DMS53 (cell line): ENCODE measurements at regions not wholly inside any gene's neighbourhood (a gene's known extent, or its start where the extent isn't known, plus 50 kb on each side); places are given as distances from the start of the nearest gene placed in this dataset.
"Not testable (repeated sequence)": the region's sequence is repeated elsewhere in the genome, so short reads cannot be mapped to it uniquely, and the experiment has no call there.

Experiments
- DNase-seq: peaks from one replicate; lab custom pipeline; 2025; lab: John Stamatoyannopoulos, UW

DNA sequence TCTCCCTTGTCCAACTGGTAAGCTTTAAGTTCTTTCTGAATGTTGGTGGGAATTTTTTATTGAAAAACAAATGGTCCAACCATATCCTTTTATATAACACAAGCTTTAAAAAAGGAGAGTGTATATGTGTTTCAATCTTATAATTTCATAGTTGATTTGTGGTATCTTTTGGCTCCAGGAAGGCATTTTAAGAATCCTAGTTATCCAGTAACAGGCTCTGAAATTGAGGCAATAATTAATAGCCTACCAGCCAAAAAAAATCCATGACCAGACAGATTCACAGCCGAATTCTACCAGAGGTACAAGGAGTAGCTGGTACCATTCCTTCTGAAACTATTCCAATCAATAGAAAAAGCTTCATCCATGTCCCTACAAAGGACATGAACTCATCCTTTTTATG is 141.6 kb downstream of the FZD1 start:
- DNase-seq = not testable (repeated sequence)

DNA sequence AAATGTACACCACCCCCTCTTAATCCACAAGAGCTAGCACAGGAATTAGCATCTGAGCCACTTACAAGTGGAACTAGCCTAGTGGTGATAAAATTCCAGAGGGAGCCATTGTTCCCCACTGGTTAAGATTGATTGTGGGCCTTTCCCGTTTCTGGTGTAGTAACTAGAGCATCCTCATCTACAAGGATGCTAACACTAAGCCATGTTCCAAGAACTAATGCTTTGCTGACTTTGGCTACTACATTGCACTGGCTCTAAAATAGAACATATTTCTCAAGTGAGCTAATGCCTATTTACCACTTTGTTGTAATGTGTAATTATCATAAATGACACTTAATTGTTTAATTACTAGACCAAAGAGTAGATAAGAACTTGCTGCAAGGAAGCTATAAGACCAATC is 143.7 kb downstream of the FZD1 start:
- no peak for DNase-seq

DNA sequence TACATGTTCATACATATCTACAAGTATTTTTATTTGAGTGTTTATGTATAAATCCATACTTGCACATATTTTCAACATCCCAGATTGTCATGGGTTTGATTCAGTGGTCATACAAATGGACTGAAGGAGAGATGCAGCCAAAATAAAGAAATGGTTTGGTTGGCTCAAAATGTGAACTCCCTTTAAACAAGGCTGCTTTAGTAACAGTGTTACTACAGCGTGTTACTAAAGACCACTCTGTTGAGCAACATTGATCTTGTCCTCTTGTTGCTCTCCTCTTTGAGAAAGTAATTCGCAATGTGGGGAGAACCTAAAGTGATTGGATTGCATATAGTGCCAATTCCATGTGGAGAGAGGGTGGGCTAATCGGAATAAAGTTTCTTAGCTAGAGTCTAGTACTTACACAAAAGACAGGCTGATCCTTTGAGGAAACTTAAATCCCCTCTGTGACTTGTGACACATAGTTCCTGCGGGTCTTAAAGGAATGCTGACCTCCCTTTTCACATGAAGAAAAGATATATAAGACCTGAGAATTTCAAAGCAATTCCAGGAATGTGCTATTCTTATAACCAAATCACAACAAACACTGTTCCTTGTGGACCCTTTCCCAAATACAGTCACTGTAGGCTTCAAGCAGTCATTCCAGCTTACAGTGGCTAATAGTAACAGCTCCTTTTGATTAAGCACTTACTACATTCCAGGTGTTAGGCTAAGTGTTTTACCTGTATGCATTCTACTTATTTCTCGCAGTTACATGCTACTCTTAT is 144.3 kb downstream of the FZD1 start:
- no peak for DNase-seq

DNA sequence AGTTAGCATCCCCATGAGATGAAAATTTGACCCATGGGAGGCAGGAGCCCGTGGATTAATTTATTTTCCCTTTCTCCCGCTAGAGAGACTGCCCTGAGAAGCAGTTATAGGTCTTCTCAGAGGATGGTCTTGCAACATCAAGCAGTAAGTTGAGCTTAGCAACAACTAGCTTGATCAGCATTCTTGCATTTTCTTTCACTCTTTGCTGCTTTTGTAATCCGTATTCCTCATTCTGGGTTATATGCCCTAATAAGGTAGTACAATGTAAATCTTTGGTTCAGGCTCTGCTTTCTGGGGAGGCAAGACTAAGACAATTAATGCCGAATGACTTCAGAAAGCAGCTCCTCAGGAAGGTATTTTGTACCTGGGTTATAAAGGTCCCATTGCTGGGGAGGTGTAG is 146.8 kb downstream of the FZD1 start:
- DNase-seq = no peak

DNA sequence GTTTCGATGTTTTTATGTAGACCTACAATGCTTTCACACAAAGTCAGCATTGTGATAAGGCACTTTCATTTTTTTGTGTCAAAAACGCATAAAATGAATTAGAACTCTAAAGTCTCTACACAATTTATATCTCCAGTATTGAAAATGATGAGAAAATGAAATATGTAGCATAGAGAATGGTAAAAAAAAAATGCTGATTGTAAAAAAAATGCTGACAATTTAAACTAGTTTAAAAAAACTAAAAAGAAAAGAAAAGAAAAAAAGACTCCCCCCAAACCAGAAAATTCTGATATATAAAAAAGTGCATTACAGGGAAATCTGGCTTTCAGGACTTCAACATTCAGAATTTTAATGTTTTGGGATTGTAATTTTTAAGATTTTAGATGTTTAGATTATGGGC is 148.1 kb downstream of the FZD1 start:
- DNase-seq = no peak

DNA sequence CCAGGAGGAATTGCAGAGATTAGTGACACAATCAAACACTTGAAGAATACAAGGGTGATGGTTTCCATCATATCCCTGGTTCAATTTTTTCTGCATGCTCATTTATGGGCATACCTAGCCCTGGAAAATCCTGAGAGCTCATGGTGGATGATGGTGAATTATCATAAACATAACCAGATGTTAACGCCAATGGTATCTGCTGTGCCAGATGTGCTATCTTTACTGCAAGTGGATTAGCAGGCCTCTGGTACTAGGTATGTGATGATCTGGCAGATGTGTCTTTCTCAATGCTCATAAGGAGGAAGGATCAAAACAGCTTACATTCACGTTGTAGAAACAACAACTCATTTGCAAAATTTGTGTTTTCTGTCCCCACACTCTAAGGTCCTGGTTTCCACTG is 150.5 kb downstream of the FZD1 start:
- DNase-seq = no peak

DNA sequence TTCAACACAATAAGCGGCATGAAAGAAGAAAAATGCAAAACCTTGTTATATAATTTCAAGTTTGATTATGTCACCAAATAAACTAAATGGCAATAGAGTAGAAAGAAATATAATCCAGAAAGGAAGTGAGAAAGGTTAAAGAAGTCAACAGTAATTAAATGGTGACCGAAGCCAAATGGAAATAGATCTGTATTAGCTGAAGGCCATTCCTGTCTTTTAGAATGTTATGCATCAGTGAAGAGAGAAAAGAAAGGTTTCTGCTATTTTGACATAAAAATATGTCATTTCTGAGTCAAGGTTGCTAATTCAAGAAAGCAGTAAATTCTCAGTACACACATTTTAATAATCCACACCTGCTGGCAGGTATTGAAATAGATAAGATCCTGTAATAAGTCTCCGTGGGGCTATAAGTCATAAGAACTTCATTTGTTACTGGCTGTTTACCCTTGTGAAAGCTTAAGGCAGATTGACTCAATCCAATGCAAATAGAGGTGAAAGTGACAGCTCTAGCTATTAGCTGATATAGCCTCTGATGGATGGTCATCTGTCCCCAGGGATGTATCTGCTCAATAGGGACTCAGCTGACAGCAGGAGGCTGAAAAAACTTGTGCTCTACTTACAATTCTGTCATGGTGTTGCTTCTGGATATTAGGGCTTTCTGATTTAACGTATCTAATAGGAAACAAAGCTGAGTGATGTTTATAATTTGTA is 152.1 kb downstream of the FZD1 start:
- peak; percentile 65 for DNase-seq

DNA sequence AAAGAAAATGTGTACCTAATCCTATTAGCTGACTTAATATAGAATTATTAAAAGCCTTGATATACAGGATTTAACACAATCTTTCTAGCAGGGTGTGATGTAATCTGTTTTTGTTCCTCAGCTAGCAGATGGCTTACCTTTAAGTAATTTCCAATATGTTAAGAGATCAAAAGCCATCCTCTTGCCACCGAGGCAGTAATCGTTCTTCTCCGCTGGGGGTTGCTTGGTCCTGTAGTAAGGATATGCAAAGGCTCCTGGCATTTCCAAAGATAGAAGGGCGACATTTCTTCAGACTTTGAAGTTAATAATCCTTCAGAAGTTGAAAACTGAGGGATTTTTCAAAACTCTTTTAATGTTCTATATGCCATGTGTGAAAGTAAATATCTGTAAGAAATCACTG is 156.4 kb downstream of the FZD1 start:
- DNase-seq = no peak

DNA sequence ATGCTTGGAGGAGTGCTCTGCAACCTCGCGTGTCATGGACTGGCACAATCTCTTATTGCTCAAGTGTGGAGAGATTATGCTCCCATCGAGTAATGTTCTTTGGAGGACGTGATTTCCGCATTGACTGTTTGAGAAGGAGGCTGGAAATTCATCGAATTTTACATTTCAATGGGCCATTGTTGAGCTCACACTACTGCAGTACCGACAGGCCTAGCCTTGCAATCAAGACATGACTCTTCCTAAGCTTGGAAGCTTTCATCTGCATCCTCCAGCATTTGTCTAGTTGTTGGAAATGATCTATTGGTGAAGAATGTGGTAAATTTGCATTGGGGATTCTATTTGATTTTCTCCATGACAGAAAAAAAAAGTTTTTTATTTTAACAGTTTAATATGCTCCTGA is 156.8 kb downstream of the FZD1 start:
- DNase-seq = no peak

DNA sequence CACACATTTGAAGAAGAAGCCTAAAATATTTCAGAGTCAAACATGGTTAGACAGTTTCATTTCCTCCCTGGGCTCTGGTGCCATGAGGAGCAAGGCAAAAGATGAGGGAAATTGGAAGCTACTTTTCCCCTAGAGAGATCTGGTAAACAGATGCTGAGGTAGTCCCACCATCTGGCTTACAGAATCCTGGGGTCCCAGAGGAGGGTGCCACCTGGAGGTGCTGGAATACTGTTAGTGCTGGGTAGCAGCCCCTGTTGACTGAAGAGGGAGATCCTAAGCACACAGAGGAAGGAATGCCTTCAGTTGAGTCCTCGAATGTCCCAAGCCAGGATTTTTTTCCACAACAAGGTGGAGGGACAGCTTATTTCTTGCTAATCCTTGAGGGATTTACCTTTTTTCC is 160.1 kb downstream of the FZD1 start:
- DNase-seq = no peak

DNA sequence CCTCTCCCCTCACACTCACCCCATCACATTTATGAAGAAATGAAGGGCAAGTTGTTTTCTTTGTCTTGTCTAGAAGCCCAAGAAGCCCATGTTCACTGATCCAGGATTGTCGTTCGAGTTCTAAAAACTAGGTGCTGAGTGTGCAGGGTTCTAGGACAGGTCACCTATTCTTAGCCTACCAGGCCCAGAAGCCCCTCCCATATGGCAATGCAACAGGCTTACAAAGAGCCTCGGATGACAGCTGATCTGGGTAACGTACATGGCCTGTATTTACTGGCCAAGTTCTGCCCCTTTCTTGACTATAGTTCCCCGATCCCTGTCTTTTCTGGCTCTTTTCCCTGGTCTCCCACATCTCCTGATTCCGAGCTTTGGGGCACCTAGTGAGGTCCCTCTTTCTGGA is 160.9 kb downstream of the FZD1 start:
- no peak for DNase-seq

DNA sequence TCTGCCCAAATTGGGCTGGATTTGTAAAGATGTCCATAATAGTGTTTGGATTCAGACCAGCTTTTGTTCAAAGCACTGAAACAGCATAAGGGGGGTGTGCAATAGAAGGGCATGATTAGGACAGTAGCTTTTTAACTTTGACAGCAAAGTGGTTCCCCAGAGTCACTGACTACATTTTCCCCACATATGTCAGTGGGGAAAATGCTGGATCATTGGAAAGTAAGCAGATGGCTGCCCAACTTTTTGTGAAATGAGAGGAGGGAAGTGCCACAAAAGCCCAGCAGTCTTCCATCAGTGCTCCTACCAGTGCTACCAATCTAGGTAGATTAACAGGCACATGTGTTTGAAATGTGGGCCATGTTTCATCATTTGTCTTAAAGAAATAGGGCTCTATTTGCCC is 162.8 kb downstream of the FZD1 start:
- no peak for DNase-seq

DNA sequence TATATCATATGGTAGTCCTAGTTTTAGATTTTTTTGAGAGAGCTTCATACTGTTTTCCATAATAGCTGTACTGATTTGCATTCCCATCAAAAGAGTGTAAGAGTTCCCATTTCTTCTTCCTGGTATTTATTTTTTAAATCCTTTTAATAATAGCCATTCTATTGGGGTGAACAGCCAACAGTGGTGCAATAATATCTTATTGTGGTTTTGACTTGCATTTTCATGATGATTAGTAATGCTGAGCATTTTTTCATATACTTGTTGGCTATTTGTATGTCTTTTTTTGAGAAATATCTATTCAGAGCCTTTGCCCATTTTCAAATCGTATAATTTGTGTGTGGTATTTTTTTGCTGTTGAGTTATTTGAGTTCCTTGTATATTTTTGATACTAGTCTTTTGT is 167.4 kb downstream of the FZD1 start:
- no peak for DNase-seq

DNA sequence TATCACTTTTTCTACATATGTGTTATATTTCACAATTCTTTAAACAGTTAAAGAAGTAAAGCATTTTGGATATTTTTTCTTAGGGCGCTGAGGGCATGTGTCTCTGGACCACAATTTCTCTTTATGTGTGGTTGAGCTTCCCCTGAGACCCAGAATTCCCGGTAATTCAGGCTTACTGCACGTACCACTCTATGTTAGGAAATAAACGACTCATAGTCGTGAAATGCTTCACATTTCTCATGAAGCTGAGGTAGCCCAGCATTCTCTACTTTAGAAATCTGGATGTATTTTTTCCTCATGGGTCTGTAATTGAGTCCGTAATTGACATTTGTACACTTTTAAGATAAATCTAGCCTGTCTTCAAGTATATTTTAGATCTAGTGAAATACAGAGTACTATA is 170.6 kb downstream of the FZD1 start:
- no peak for DNase-seq

DNA sequence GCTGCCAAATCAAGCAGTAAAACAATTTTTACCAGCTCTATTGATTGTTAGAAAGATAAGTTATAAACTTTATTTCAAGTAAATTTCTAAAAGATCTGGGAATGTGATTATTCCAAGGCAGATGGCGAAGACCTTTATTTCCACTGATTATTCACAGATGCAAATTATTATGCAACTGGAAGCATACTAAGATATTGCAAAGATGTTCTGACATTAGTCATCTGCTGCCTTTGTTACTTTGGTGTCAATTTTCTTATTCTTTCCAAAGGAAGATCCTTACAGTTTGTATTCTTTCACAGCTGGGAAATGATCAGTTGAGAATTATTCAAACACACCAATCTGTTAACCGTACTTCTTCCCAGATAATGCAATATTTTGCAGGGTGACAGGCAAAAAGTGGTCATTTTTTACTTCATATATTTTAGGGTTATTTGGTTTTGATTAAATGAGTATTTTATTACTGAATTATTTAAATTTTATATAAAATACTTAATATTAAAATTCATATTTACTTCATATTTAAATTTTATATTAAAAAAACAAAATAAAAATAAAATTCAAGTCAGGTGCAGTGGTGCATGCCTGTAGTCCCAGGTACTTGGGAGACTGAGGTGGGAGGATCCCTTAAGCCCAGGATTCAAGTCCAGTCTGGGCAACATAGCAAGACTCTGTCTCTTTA is 171.3 kb downstream of the FZD1 start:
- no peak for DNase-seq

DNA sequence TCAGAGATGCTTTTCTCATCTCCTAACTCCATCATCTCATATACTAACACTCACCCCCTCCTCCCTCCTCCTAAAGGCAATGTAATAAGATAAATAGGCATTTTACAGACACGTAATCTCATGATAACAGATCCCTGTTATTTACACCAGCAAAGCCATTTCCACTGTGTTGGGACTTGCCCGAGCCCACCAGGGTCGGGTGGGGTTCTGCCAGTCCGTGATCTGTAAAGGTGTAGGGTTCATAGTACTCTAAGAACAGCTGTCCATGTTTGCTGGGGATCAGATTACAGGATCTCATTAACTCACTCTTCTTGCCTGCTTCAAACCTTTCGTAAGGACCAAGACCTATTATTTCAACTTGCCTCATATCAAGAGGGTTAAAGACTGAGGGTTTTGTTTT is 172.4 kb downstream of the FZD1 start:
- peak; percentile 83 for DNase-seq

DNA sequence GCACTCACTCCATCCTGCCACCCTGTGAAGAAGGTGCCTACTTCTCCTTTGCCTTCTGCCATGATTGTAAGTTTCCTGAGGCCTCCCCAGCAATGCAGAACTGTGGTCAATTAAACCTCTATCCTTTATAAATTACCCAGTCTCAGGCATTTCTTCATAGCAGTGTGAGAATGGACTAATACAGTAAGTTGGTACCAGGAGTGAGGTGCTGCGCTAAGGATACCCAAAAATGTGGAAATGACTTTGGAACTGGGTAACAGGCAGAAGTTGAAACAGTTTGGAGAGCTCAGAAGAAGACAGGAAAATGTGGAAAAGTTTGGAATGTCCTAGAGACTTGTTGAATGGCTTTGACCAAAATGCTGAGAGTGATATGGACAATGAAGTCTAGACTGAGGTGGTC is 176.0 kb downstream of the FZD1 start:
- not testable (repeated sequence) for DNase-seq

DNA sequence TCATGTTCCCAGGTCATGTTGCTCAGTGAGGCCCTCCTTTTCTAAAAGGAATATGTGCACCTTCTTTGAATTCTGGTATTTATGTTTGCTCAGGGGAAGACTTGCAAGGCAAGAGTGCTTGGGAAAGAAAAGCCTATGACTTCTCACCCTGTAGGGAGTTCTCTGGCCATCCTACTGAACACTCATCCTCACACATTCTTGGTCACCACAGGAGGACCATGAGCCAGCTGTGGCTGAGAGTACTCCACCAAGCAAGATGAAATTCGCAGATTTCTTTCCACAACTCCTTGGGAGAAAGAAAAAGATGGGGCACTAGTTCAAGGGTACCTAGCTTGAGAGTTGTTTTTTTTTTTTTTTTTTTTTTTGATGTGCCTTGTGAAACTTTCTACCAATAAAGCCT is 179.6 kb downstream of the FZD1 start:
- no peak for DNase-seq

DNA sequence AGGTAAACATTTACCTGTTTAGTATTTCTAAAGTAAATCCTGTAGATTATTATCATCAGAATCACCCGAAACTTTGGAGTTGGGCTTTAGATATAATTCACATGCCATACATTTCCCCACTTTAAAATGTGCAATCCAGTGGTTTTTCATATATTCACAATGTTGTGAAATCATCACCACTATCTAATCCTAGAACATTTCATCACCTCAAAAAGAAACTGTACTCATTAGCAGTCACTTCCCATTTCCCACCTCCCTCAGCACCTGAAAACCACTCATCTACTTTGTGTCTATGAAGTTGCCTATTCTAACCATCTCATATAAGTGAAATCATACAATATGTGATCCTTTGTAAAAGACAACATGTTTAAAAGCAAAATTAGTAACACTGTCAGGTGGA is 182.6 kb downstream of the FZD1 start:
- no peak for DNase-seq

DNA sequence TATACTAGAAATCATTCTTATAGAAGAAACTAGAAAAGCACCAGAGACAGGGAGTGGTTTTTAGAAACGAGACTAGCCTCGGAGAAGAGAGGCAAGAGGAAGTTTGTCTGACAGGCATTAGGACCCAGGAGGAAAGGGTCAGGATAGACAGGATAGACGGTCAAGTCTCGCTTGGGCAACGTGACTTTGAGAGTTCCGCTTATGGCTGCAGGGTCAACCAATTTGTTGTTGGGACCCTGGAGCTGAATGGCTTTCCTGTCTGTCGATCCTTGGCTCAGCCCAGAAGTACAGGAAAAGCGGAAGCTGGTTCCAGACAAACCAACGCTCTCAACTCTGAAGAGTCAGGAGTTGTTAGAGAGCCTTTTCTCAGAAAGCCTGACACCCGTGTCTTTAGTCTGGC is 191.2 kb downstream of the FZD1 start:
- DNase-seq = no peak

DNA sequence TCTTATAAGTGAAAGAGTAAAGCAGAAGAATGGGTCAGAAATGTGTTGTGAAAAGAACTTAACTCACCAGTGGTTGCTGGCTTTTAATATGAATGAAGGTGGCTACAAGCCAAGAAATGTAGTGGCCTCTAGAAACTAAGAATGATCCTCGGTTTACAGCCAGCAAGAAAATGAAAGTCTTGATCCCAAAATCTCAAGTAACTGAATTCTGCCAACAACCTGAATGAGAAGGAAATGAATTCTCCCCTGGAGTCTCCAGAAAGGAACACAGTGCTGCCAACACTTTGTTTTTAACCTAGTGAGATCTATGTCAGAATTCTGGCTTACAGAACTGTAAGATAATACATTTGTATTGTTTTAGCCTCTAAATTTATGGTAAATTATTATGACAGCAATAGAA is 193.0 kb downstream of the FZD1 start:
- DNase-seq = no peak

DNA sequence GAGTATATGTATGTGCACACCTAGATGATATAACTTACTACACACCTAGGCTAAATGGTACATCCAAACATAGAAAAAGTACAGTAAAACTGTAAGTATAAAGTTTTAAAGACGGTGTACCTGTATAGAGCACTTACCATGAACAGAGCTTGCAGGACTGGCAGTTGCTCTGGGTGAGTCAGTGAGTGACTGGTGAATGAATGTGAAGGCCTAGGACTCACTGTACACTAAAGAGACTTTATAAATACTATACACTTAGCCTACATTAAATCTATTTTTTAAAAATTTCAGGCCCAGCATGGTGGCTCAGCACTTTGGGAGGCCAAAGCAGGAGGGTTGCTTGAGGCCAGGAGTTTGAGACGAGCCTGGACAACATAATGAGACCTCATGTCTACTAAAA is 195.3 kb downstream of the FZD1 start:
- DNase-seq = no peak

DNA sequence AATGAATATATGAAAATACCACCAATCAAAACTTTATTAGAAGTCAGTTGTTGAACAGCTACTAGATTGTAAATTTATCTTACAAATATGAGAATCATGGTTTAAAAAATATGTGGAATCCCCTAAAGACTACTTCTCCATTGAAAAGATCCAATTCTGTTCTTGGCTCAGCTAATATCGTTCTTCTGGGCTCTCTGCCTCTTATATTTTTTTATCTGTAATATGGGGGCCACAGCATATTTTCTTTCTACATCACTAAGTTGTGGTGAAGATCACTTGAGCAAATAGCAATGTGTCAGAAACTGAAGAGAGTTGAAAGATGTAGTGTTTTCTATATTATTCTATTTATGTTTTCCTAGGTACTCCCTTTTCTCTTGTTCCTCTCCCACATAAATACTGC is 198.1 kb downstream of the FZD1 start:
- DNase-seq = no peak
